BLaER1 treated with 17β-estradiol and CSF1 and Interleukin-3, amounts not matched to agents 10 nM and 100 nM (cell line): ENCODE measurements at regions not wholly inside any gene's neighbourhood (a gene's known extent, or its start where the extent isn't known, plus 50 kb on each side); places are given as distances from the start of the nearest gene placed in this dataset.

Source experiments
- H3K27ac ChIP-seq, 11 experiments: shearing (Covaris generic); formaldehyde crosslinking; 2 replicates each; pipeline ENCODE4 v1.8.1; 2022
- H3K27me3 ChIP-seq, 11 experiments: shearing (Covaris generic); formaldehyde crosslinking; 2 replicates each; pipeline ENCODE4 v1.8.1; 2022
- H3K36me3 ChIP-seq, 11 experiments: shearing (Covaris generic); formaldehyde crosslinking; 2 replicates each; pipeline ENCODE4 v1.8.1; 2022
- H3K4me1 ChIP-seq, 10 experiments: shearing (Covaris generic); formaldehyde crosslinking; 2 replicates each; pipeline ENCODE4 v1.8.1; 2022
- H3K4me2 ChIP-seq, 11 experiments: shearing (Covaris generic); formaldehyde crosslinking; 2 replicates each; pipeline ENCODE4 v1.8.1; 2022
- H3K4me3 ChIP-seq, 10 experiments: shearing (Covaris generic); formaldehyde crosslinking; 2 replicates each; pipeline ENCODE4 v1.8.1; 2022
- H3K9ac ChIP-seq, 11 experiments: shearing (Covaris generic); formaldehyde crosslinking; 2 replicates each; pipeline ENCODE4 v1.8.1; 2022
- H3K9me3 ChIP-seq, 11 experiments: shearing (Covaris generic); formaldehyde crosslinking; replicated peaks in 1 of 11; 2 replicates each; pipeline ENCODE4 v1.8.1; 2022
- H4K20me1 ChIP-seq, 11 experiments: shearing (Covaris generic); formaldehyde crosslinking; 2 replicates each; pipeline ENCODE4 v1.8.1; 2022
- Cebpa-rat ChIP-seq, 11 experiments: shearing (Covaris generic); IDR thresholded peaks; 2 replicates each; pipeline ENCODE4 v1.8.1; 2022

DNA sequence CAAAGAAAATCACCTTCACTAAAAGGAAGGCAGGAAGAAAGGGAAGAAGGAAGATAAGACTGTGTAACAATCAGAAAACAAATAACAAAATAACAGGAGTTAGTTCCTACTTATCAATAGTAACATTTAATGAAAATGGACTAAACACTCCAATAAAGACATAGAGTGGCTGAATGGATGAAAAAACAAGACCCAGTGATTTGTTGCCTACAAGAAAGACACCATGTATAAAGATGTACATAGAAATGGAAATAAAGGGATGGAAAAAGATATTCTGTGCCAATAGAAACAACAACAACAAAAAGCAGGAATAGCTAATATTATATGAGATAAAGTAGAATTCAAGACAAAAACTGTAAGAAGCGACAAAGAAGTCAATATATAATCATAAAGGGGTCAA lies 116.8 kb downstream of the LURAP1L start:
- no peaks in the 10 kb centered on the region for H4K20me1 ChIP-seq
- no peak for TF ChIP-seq Cebpa-rat (IDR thresholded peaks at IDR 0.05)

DNA sequence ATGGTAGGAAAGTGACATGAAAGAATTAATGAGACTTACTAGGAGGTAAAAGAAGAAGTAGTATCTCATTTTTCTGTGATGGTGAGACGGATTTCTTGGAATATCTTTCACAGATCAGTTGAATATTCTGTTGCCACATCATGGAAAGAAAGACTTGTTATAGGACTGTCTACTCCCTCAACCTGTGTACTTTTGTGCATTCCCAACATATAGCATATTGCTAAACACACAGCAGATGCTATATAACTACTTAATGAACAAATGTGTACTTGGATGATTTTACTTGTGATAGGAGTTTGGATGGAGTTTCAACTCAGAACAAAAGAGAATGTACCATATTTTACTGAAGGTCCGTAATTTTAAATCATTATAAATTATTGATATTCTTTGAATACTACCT lies 128.5 kb downstream of the LURAP1L start:
- Histone ChIP-seq H3K27me3 (no peaks in the 10 kb centered on the region), H3K27ac (no peak overlapping the region), H3K4me3 (no peak overlapping the region), H3K9me3 (no peaks in the 10 kb centered on the region), H3K4me2 (no peak overlapping the region), H3K4me1 (no peaks in the 10 kb centered on the region), H3K36me3 (no peaks in the 10 kb centered on the region), H3K9ac (no peak overlapping the region), H4K20me1 (no peaks in the 10 kb centered on the region)
- TF ChIP-seq Cebpa-rat (IDR thresholded peaks at IDR 0.05) = no peak

More for the DNA sequence above, 116.8 kb downstream of the LURAP1L start:
- H3K4me3 ChIP-seq = no peak overlapping the region
- no peak overlapping the region for H3K27ac ChIP-seq
- H3K4me1 ChIP-seq = no peaks in the 10 kb centered on the region
- no peaks in the 10 kb centered on the region for H3K36me3 ChIP-seq
- H3K4me2 ChIP-seq = no peak overlapping the region
- H3K27me3 ChIP-seq = no peaks in the 10 kb centered on the region
- no peak overlapping the region for H3K9ac ChIP-seq
- peaks cover 0 to 9% (median 0%) of the 10 kb centered on the region in 11 experiments; a peak in 3 of 22 replicates for H3K9me3 ChIP-seq

DNA sequence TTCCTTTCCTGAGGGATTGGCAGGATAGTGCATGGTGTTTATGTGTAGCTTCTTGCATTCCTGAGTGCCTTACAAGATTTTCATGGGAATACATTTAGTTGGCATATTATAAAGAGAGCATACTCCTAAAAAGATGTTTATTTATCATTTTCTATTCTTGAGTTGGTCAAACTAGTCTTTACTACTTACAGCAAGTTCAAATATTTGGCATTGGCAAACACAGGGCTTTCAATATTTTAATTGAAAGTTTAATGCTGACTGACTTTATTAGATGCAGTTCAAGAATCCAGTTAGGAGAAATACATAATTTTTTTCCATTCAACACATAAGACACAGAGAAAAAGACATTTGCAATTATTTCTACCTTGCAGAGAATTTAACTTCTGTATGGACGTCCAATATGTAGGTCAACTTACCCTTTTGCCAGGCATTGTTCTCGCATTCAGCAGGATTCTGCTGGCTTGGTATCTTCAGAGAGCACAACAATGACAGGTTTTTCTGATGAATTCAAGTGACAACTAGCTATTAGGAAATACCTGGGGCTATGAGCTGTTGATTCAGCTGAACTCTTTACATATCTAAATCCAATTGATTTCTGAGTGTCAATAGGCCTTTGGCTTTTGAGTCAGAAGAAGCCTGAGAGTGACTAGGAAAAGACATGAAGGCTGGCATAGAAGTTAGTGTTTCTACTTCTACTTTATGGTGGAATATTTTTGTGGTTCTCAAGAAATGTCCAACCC lies 129.6 kb downstream of the LURAP1L start:
- Histone ChIP-seq H3K4me2 (no peak overlapping the region), H3K9ac (no peak overlapping the region), H3K4me1 (no peaks in the 10 kb centered on the region), H3K9me3 (no peaks in the 10 kb centered on the region), H4K20me1 (no peaks in the 10 kb centered on the region), H3K27ac (no peak overlapping the region), H3K27me3 (no peaks in the 10 kb centered on the region), H3K4me3 (no peak overlapping the region), H3K36me3 (no peaks in the 10 kb centered on the region)
- TF ChIP-seq Cebpa-rat (IDR thresholded peaks at IDR 0.05) = no peak

DNA sequence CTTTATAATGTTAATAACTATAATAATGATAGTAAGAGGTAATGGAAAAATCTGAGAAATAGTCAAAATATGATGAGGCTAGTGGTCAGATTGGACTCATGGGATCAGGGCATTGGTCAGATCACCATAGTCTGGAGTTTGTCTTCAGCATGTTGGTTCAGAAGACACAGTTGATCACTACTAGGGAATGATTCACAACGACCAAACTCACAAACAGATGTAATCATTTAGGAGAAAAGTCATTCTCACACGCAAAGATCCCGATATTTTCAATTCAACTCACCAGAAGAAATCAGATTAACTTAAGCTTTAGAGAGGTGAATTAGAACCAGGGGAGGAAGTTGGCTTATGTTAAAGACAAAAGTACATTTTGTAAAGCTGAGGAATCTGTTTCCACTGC lies 131.8 kb downstream of the LURAP1L start:
- Histone ChIP-seq H3K9ac (no peak overlapping the region), H3K4me1 (no peaks in the 10 kb centered on the region), H3K27ac (no peak overlapping the region), H3K4me2 (no peak overlapping the region), H4K20me1 (no peaks in the 10 kb centered on the region), H3K36me3 (no peaks in the 10 kb centered on the region), H3K27me3 (no peaks in the 10 kb centered on the region), H3K4me3 (no peak overlapping the region), H3K9me3 (no peaks in the 10 kb centered on the region)
- no peak for TF ChIP-seq Cebpa-rat (IDR thresholded peaks at IDR 0.05)

DNA sequence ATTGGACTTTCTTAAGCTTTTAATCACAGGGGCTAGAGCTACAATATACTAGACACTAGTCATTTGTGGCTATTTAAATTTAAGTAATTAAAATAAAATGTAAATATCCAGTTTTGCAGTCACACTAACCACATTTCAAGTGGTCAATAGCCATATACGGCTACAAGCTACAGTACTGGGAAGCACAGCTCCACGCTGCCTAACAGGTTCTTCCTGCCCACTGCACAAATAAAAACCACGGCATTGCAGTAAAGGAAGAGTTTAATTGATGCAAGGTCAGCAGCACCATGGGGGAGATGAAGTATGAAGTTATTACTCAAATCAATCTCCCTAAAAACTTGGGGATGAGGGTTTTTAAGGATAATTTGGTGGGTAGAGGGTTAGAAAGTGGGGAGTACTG lies 134.1 kb downstream of the LURAP1L start:
- H4K20me1 ChIP-seq = no peaks in the 10 kb centered on the region
- no peaks in the 10 kb centered on the region for H3K36me3 ChIP-seq
- H3K9me3 ChIP-seq = no peaks in the 10 kb centered on the region
- no peak for TF ChIP-seq Cebpa-rat (IDR thresholded peaks at IDR 0.05)
- no peak overlapping the region for H3K4me3 ChIP-seq
- no peaks in the 10 kb centered on the region for H3K4me1 ChIP-seq
- no peak overlapping the region for H3K4me2 ChIP-seq
- no peak overlapping the region for H3K27ac ChIP-seq
- H3K9ac ChIP-seq = no peak overlapping the region
- H3K27me3 ChIP-seq = no peaks in the 10 kb centered on the region

DNA sequence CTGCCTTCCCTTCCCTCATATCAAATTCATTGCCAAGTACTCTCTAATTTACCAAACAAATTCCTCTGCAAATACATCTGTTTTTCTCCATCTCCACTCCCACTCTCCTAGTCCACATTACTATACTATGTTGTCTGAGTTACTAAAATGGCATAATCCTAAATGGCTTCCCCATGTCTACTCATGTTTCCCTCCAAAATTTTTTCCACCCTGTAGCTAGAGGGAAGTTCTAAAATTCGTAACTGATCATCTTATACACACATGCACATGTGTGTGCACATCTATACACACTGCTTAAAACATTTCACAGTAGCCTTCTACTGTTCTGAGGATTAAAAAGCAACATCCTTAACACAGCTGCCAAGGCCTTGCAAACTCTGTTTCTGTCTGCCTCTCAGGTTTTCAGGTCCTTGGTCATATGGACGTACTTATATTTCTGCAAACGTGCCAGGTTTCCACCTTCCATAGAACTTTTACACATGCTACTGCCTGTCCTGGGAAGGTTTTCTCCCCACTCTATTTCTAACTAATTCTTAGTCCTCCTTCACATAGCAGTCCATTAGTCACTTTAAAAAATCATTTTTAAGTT lies 140.6 kb downstream of the LURAP1L start:
- Histone ChIP-seq H3K27ac (no peak overlapping the region), H3K36me3 (no peaks in the 10 kb centered on the region), H3K4me1 (no peaks in the 10 kb centered on the region), H3K27me3 (no peaks in the 10 kb centered on the region), H3K4me2 (no peak overlapping the region), H3K4me3 (no peak overlapping the region), H3K9ac (no peak overlapping the region), H3K9me3 (no peaks in the 10 kb centered on the region), H4K20me1 (no peaks in the 10 kb centered on the region)
- no peak for TF ChIP-seq Cebpa-rat (IDR thresholded peaks at IDR 0.05)

DNA sequence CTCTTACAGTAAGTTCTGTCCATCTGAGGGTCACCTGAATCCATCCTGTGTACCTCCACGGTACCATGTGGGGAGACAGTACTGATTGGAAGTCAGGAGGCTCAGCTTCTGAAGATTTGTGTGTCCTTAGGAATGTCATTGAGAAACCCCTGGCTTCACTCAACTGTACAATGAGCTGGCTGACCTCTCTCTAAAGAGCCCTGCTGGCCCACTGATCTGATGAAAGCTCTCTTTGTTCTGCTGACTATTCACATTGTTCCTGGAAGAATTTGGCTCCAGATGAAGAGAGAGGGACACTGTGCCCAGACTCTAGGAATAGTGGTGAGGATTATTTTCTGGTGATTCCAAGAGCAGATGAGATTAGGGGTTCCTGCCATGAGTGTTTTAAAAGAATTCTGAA lies 141.2 kb downstream of the LURAP1L start:
- no peak overlapping the region for H3K4me3 ChIP-seq
- no peak overlapping the region for H3K9ac ChIP-seq
- TF ChIP-seq Cebpa-rat (IDR thresholded peaks at IDR 0.05) = no peak
- no peaks in the 10 kb centered on the region for H3K4me1 ChIP-seq
- H3K4me2 ChIP-seq = no peak overlapping the region
- H3K27me3 ChIP-seq = no peaks in the 10 kb centered on the region
- H3K9me3 ChIP-seq = no peaks in the 10 kb centered on the region
- no peaks in the 10 kb centered on the region for H3K36me3 ChIP-seq
- H4K20me1 ChIP-seq = no peaks in the 10 kb centered on the region
- no peak overlapping the region for H3K27ac ChIP-seq

DNA sequence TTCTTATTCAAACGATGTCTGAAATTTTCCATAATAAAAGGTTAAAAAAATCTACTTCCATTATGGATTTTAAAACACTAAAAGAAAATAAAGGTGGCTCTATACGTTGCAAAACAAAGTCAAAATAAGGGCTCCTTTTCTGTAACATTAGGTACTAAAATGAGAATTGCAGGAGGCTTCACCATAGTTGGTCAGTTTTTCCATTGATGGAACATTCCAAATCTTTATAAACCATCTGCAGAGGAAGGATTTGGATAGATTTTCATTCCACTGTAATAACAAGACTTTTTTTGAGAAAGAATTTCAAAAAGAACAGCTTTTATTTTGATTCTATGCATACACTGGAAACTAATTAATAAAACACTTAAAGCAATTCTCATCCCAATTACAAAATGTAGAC lies 145.6 kb downstream of the LURAP1L start:
- Histone ChIP-seq H3K9ac (no peak overlapping the region), H3K27ac (no peak overlapping the region), H4K20me1 (no peaks in the 10 kb centered on the region), H3K4me3 (no peak overlapping the region), H3K9me3 (0 out of 22 replicates have a peak, but pooled peaks cover 0 to 3% (median 0%) of the 10 kb centered on the region in 11 experiments), H3K36me3 (no peaks in the 10 kb centered on the region), H3K4me1 (no peaks in the 10 kb centered on the region), H3K27me3 (no peaks in the 10 kb centered on the region), H3K4me2 (no peak overlapping the region)
- TF ChIP-seq Cebpa-rat (IDR thresholded peaks at IDR 0.05) = no peak

DNA sequence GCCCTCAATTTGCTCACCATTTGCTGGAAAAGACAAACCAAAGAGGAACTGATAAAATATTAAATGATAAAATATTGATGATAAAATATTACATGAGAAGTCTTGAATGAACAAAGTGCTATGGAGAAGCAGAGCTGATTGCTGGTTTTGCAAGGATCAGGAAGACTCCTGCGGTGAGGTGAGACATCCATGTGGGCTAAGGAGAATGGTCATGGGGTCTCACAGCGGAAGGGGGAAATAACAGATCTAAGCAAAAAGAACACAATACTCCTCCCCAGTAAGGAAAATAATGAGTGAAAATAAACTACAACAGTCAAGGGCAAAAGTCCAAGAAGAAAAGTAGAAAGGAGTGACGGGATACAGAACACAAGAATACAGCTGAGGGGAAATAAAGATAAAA lies 146.8 kb downstream of the LURAP1L start:
- H3K4me1 ChIP-seq = no peaks in the 10 kb centered on the region
- H3K27ac ChIP-seq = no peak overlapping the region
- H3K4me2 ChIP-seq = no peak overlapping the region
- TF ChIP-seq Cebpa-rat (IDR thresholded peaks at IDR 0.05) = no peak
- H3K36me3 ChIP-seq = no peaks in the 10 kb centered on the region
- H3K4me3 ChIP-seq = no peak overlapping the region
- H3K9ac ChIP-seq = no peak overlapping the region
- H3K9me3 ChIP-seq = 0 out of 22 replicates have a peak, but pooled peaks cover 0 to 3% (median 0%) of the 10 kb centered on the region in 11 experiments
- no peaks in the 10 kb centered on the region for H4K20me1 ChIP-seq
- no peaks in the 10 kb centered on the region for H3K27me3 ChIP-seq
